ENCODE measurements at regions not wholly inside any gene's neighbourhood (a gene's known extent, or its start where the extent isn't known, plus 50 kb on each side); places are given as distances from the start of the nearest gene placed in this dataset.

GRCh38 chr6:93654548-93654947, 235.2 kb upstream of the EPHA7 start:
- TF ChIP-seq ARNT (IDR thresholded peaks at IDR 0.05) (no peak), SUZ12 (IDR thresholded peaks at IDR 0.05) (no peak), FOXM1 (IDR thresholded peaks at IDR 0.05; ENCODE audit: borderline replicate concordance) (no peak), PKNOX1 (IDR thresholded peaks at IDR 0.05) (no peak), ELF4 (IDR thresholded peaks at IDR 0.05) (no peak), FOXK2 (IDR thresholded peaks at IDR 0.05) (no peak), L3MBTL2 (conservative IDR thresholded peaks at IDR 0.05) (no peak), NFRKB (IDR thresholded peaks at IDR 0.05) (no peak), SP1 (IDR thresholded peaks at IDR 0.05) (no peak), BHLHE40 (IDR thresholded peaks at IDR 0.05; ENCODE audit: borderline replicate concordance) (no peak), CTBP1 (IDR thresholded peaks at IDR 0.05; ENCODE audit: borderline replicate concordance) (no peak), TARDBP (IDR thresholded peaks at IDR 0.05) (no peak), LEF1 (IDR thresholded peaks at IDR 0.05; ENCODE audit: borderline replicate concordance) (no peak)
